ENCODE measurements at regions not wholly inside any gene's neighbourhood (a gene's known extent, or its start where the extent isn't known, plus 50 kb on each side); places are given as distances from the start of the nearest gene placed in this dataset.

GRCh38 chr5:167247816-167248215 lies 1043.6 kb upstream of the WWC1 start:
- no peak for DNase-seq
- Mint-ChIP-seq H3K4me3 (no peak overlapping the region), H3K4me1 (no peaks in the 10 kb centered on the region), H3K36me3 (no peaks in the 10 kb centered on the region), H3K27ac (no peak overlapping the region), H3K9me3 (peaks cover 0 to 4% of the 10 kb centered on the region in 2 donors), H3K27me3 (no peaks in the 10 kb centered on the region)
- ATAC-seq (replicated peaks): no peak

GRCh38 chr5:167248257-167248656 lies 1043.2 kb upstream of the WWC1 start:
- Mint-ChIP-seq H3K27me3 (no peaks in the 10 kb centered on the region), H3K4me3 (no peak overlapping the region)

GRCh38 chr5:167250996-167251395 lies 1040.4 kb upstream of the WWC1 start:
- no peak for DNase-seq
- Mint-ChIP-seq H3K4me3 (no peak overlapping the region), H3K27ac (no peak overlapping the region), H3K36me3 (no peaks in the 10 kb centered on the region), H3K4me1 (no peaks in the 10 kb centered on the region), H3K9me3 (peaks cover 0 to 4% of the 10 kb centered on the region in 2 donors), H3K27me3 (no peaks in the 10 kb centered on the region)
- no peak for ATAC-seq (replicated peaks)

More at GRCh38 chr5:167248257-167248656, 1043.2 kb upstream of the WWC1 start:
- ATAC-seq (replicated peaks) (no peak), DNase-seq (no peak)
- H3K27ac Mint-ChIP-seq: no peak overlapping the region
- peaks cover 0 to 4% of the 10 kb centered on the region in 2 donors for H3K9me3 Mint-ChIP-seq
- no peaks in the 10 kb centered on the region for H3K36me3 Mint-ChIP-seq
- H3K4me1 Mint-ChIP-seq: no peaks in the 10 kb centered on the region

GRCh38 chr5:167254132-167254531 lies 1037.3 kb upstream of the WWC1 start:
- Mint-ChIP-seq H3K27me3 (no peaks in the 10 kb centered on the region), H3K9me3 (peaks cover 0 to 5% of the 10 kb centered on the region in 2 donors), H3K4me1 (no peaks in the 10 kb centered on the region), H3K4me3 (no peak overlapping the region), H3K27ac (no peak overlapping the region), H3K36me3 (no peaks in the 10 kb centered on the region)
- ATAC-seq (replicated peaks) (no peak), DNase-seq (no peak)

- H3K27me3 Mint-ChIP-seq: no peaks in the 10 kb centered on the region
- H3K4me1 Mint-ChIP-seq: no peaks in the 10 kb centered on the region
- peaks cover 0 to 5% of the 10 kb centered on the region in 2 donors for H3K9me3 Mint-ChIP-seq
- no peak for DNase-seq
- H3K27ac Mint-ChIP-seq: no peak overlapping the region
- H3K4me3 Mint-ChIP-seq: no peak overlapping the region
- no peak for ATAC-seq (replicated peaks)
- no peaks in the 10 kb centered on the region for H3K36me3 Mint-ChIP-seq
Observed at GRCh38 chr5:167255926-167256325, 1035.5 kb upstream of the WWC1 start.

GRCh38 chr5:167259806-167260205 lies 1031.6 kb upstream of the WWC1 start:
- Mint-ChIP-seq H3K36me3 (no peaks in the 10 kb centered on the region), H3K9me3 (peaks cover 0 to 5% of the 10 kb centered on the region in 2 donors), H3K27me3 (no peaks in the 10 kb centered on the region), H3K4me3 (no peak overlapping the region), H3K27ac (no peak overlapping the region), H3K4me1 (no peaks in the 10 kb centered on the region)
- ATAC-seq (replicated peaks) (no peak), DNase-seq (no peak)

GRCh38 chr5:167261309-167262100 lies 1029.9 kb upstream of the WWC1 start:
- Mint-ChIP-seq H3K4me3 (no peak overlapping the region), H3K27ac (no peak overlapping the region), H3K4me1 (no peaks in the 10 kb centered on the region), H3K9me3 (no peaks in the 10 kb centered on the region), H3K27me3 (no peaks in the 10 kb centered on the region), H3K36me3 (no peaks in the 10 kb centered on the region)
- no peak for ATAC-seq (replicated peaks)
- no peak for DNase-seq

GRCh38 chr5:167263185-167263584 lies 1028.3 kb upstream of the WWC1 start:
- no peak for DNase-seq
- no peak for ATAC-seq (replicated peaks)
- no peaks in the 10 kb centered on the region for H3K9me3 Mint-ChIP-seq
- H3K27ac Mint-ChIP-seq: no peak overlapping the region
- H3K36me3 Mint-ChIP-seq: no peaks in the 10 kb centered on the region
- no peaks in the 10 kb centered on the region for H3K4me1 Mint-ChIP-seq
- H3K27me3 Mint-ChIP-seq: no peaks in the 10 kb centered on the region
- H3K4me3 Mint-ChIP-seq: no peak overlapping the region

GRCh38 chr5:167264348-167264747 lies 1027.1 kb upstream of the WWC1 start:
- Mint-ChIP-seq H3K9me3 (no peaks in the 10 kb centered on the region), H3K27ac (no peak overlapping the region), H3K36me3 (no peaks in the 10 kb centered on the region), H3K4me3 (no peak overlapping the region), H3K27me3 (no peaks in the 10 kb centered on the region), H3K4me1 (no peaks in the 10 kb centered on the region)
- DNase-seq (no peak), ATAC-seq (replicated peaks) (no peak)

GRCh38 chr5:167268337-167268736 lies 1023.1 kb upstream of the WWC1 start:
- no peak overlapping the region for H3K27ac Mint-ChIP-seq
- DNase-seq (no peak), ATAC-seq (replicated peaks) (no peak)
- H3K36me3 Mint-ChIP-seq: no peaks in the 10 kb centered on the region
- no peaks in the 10 kb centered on the region for H3K27me3 Mint-ChIP-seq
- H3K4me3 Mint-ChIP-seq: no peak overlapping the region
- H3K9me3 Mint-ChIP-seq: no peaks in the 10 kb centered on the region
- no peaks in the 10 kb centered on the region for H3K4me1 Mint-ChIP-seq

- no peaks in the 10 kb centered on the region for H3K4me1 Mint-ChIP-seq
- ATAC-seq (replicated peaks): no peak
- no peak for DNase-seq
- H3K27ac Mint-ChIP-seq: no peak overlapping the region
- H3K27me3 Mint-ChIP-seq: no peaks in the 10 kb centered on the region
- no peak overlapping the region for H3K4me3 Mint-ChIP-seq
- H3K9me3 Mint-ChIP-seq: no peaks in the 10 kb centered on the region
- no peaks in the 10 kb centered on the region for H3K36me3 Mint-ChIP-seq
Observed at GRCh38 chr5:167269146-167269545, 1022.3 kb upstream of the WWC1 start.

- H3K36me3 Mint-ChIP-seq: no peaks in the 10 kb centered on the region
- no peaks in the 10 kb centered on the region for H3K9me3 Mint-ChIP-seq
- H3K27me3 Mint-ChIP-seq: no peaks in the 10 kb centered on the region
- no peak overlapping the region for H3K4me3 Mint-ChIP-seq
- H3K27ac Mint-ChIP-seq: no peak overlapping the region
- ATAC-seq (replicated peaks) (no peak), DNase-seq (no peak)
- H3K4me1 Mint-ChIP-seq: no peaks in the 10 kb centered on the region
Observed at GRCh38 chr5:167271081-167271480, 1020.4 kb upstream of the WWC1 start.

GRCh38 chr5:167271511-167271910 lies 1019.9 kb upstream of the WWC1 start:
- H3K9me3 Mint-ChIP-seq: no peaks in the 10 kb centered on the region
- DNase-seq (no peak), ATAC-seq (replicated peaks) (no peak)
- no peaks in the 10 kb centered on the region for H3K4me1 Mint-ChIP-seq
- H3K27ac Mint-ChIP-seq: no peak overlapping the region
- no peaks in the 10 kb centered on the region for H3K27me3 Mint-ChIP-seq
- no peaks in the 10 kb centered on the region for H3K36me3 Mint-ChIP-seq
- H3K4me3 Mint-ChIP-seq: no peak overlapping the region

GRCh38 chr5:167280111-167280510 lies 1011.3 kb upstream of the WWC1 start:
- Mint-ChIP-seq H3K4me3 (no peak overlapping the region), H3K9me3 (peaks cover 0 to 2% of the 10 kb centered on the region in 2 donors), H3K27ac (no peak overlapping the region), H3K27me3 (no peaks in the 10 kb centered on the region), H3K4me1 (no peaks in the 10 kb centered on the region), H3K36me3 (no peaks in the 10 kb centered on the region)
- DNase-seq (no peak), ATAC-seq (replicated peaks) (no peak)

GRCh38 chr5:167281925-167282324 lies 1009.5 kb upstream of the WWC1 start:
- Mint-ChIP-seq H3K36me3 (no peaks in the 10 kb centered on the region), H3K4me1 (no peaks in the 10 kb centered on the region), H3K4me3 (no peak overlapping the region), H3K9me3 (peaks cover 0 to 2% of the 10 kb centered on the region in 2 donors), H3K27ac (no peak overlapping the region), H3K27me3 (no peaks in the 10 kb centered on the region)
- no peak for DNase-seq
- no peak for ATAC-seq (replicated peaks)

All from stimulated activated naive B cell treated with anti-CD40 and anti-IgM and Interleukin-4, amounts not matched to agents 10 μg/mL and 1 μg/mL and 100 μg/mL, for 72 hours (primary cell).